Epidermal melanocyte (primary cell): ENCODE measurements at regions not wholly inside any gene's neighbourhood (a gene's known extent, or its start where the extent isn't known, plus 50 kb on each side); places are given as distances from the start of the nearest gene placed in this dataset.

Experiments
- DNase-seq: peaks from one replicate; pipeline ENCODE4 v3.0.0; 2011; ENCODE audit warnings: low spot score; ENCODE audit not compliant: insufficient read length

GRCh38 chr2:59046401-59047372 is 805.6 kb upstream of the FANCL start:
- no peak for DNase-seq

GRCh38 chr2:59044736-59045135 is 803.6 kb upstream of the FANCL start:
- no peak for DNase-seq

- DNase-seq = no peak
Observed at GRCh38 chr2:59041139-59041538, 800.0 kb upstream of the FANCL start.

GRCh38 chr2:59034837-59035236 is 793.7 kb upstream of the FANCL start:
- no peak for DNase-seq

- no peak for DNase-seq
Observed at GRCh38 chr2:59034106-59034505, 793.0 kb upstream of the FANCL start.

- DNase-seq = no peak
Observed at GRCh38 chr2:59033661-59034060, 792.5 kb upstream of the FANCL start.

GRCh38 chr2:59032499-59032898 is 791.4 kb upstream of the FANCL start:
- DNase-seq = no peak

- no peak for DNase-seq
Observed at GRCh38 chr2:59029058-59029457, 787.9 kb upstream of the FANCL start.

- no peak for DNase-seq
Observed at GRCh38 chr2:59027320-59027719, 786.2 kb upstream of the FANCL start.

- DNase-seq = no peak
Observed at GRCh38 chr2:59025157-59025757, 784.1 kb upstream of the FANCL start.

- no peak for DNase-seq
Observed at GRCh38 chr2:59021786-59022185, 780.7 kb upstream of the FANCL start.

- no peak for DNase-seq
Observed at GRCh38 chr2:59019566-59020159, 778.5 kb upstream of the FANCL start.

- no peak for DNase-seq
Observed at GRCh38 chr2:59018737-59019136, 777.6 kb upstream of the FANCL start.

GRCh38 chr2:59015027-59015426 is 773.9 kb upstream of the FANCL start:
- DNase-seq = no peak

- DNase-seq = no peak
Observed at GRCh38 chr2:59012971-59013370, 771.8 kb upstream of the FANCL start.

GRCh38 chr2:59012234-59012633 is 771.1 kb upstream of the FANCL start:
- no peak for DNase-seq

- DNase-seq = no peak
Observed at GRCh38 chr2:59008950-59009349, 767.8 kb upstream of the FANCL start.

GRCh38 chr2:59005836-59006615 is 764.9 kb upstream of the FANCL start:
- no peak for DNase-seq

GRCh38 chr2:59004621-59005020 is 763.5 kb upstream of the FANCL start:
- no peak for DNase-seq

- no peak for DNase-seq
Observed at GRCh38 chr2:59000796-59001195, 759.7 kb upstream of the FANCL start.

- DNase-seq = no peak
Observed at GRCh38 chr2:58992062-58992706, 751.1 kb upstream of the FANCL start.
